HL-60 (cell line): ENCODE measurements at regions not wholly inside any gene's neighbourhood (a gene's known extent, or its start where the extent isn't known, plus 50 kb on each side); places are given as distances from the start of the nearest gene placed in this dataset.

Source experiments
- CTCF ChIP-seq: IDR thresholded peaks from one replicate; pipeline ENCODE4 v1.5.1; 2011; ENCODE audit warnings: low read length, control low read depth, inconsistent platforms; ENCODE audit not compliant: insufficient read depth
- GABPA ChIP-seq: IDR thresholded peaks from 2 replicates; pipeline ENCODE4 v1.6.1; 2012; ENCODE audit warnings: low read depth
- POLR2AphosphoS5 ChIP-seq: IDR thresholded peaks from 2 replicates; pipeline ENCODE4 v1.6.1; 2012; ENCODE audit warnings: low read depth
- SPI1 ChIP-seq: IDR thresholded peaks from 2 replicates; pipeline ENCODE4 v1.6.1; 2012; ENCODE audit warnings: low read depth, mild to moderate bottlenecking, borderline replicate concordance

- TF ChIP-seq GABPA (no peak), CTCF (no peak), SPI1 (no peak), POLR2AphosphoS5 (no peak)
These were observed 80.2 kb upstream of the ZC3H15 start for GRCh38 chr2:186405842-186406241.
